Retinal pigment epithelial cell (primary cell): ENCODE measurements at regions not wholly inside any gene's neighbourhood (a gene's known extent, or its start where the extent isn't known, plus 50 kb on each side); places are given as distances from the start of the nearest gene placed in this dataset.
"Not testable (repeated sequence)": the region's sequence is repeated elsewhere in the genome, so short reads cannot be mapped to it uniquely, and the experiment has no call there.

Experiments used
- DNase-seq: peaks from one replicate; pipeline ENCODE4 v3.0.0-alpha.2; 2010; ENCODE audit warnings: low read depth
- H3K4me3 ChIP-seq: 2 replicates; pipeline ENCODE4 v1.5.1; 2011; ENCODE audit warnings: mild to moderate bottlenecking, low read length, control low read depth, moderate library complexity
- CTCF ChIP-seq: conservative IDR thresholded peaks from 2 replicates; pipeline ENCODE4 v1.5.1; 2011; ENCODE audit warnings: low read depth, low read length, control low read depth, inconsistent platforms

- no peak overlapping the region for H3K4me3 ChIP-seq
- DNase-seq = no peak
- TF ChIP-seq CTCF = no peak
Observed at GRCh38 chr6:68194846-68195478, 440.1 kb upstream of the ADGRB3 start.

- no peak overlapping the region for H3K4me3 ChIP-seq
- TF ChIP-seq CTCF = no peak
- no peak for DNase-seq
Observed at GRCh38 chr6:68192988-68193387, 442.1 kb upstream of the ADGRB3 start.

- H3K4me3 ChIP-seq = no peak overlapping the region
- DNase-seq = no peak
- no peak for TF ChIP-seq CTCF
Observed at GRCh38 chr6:68189217-68189815, 445.8 kb upstream of the ADGRB3 start.

- DNase-seq = no peak
- no peak overlapping the region for H3K4me3 ChIP-seq
- TF ChIP-seq CTCF = no peak
Observed at GRCh38 chr6:68186870-68187269, 448.2 kb upstream of the ADGRB3 start.

GRCh38 chr6:68182386-68182785 lies 452.7 kb upstream of the ADGRB3 start:
- no peak overlapping the region for H3K4me3 ChIP-seq
- no peak for TF ChIP-seq CTCF
- DNase-seq = no peak

GRCh38 chr6:68181027-68181426 lies 454.1 kb upstream of the ADGRB3 start:
- H3K4me3 ChIP-seq, DNase-seq: not testable (repeated sequence)

GRCh38 chr6:68173616-68174015 lies 461.5 kb upstream of the ADGRB3 start:
- no peak for TF ChIP-seq CTCF

GRCh38 chr6:68169922-68170321 lies 465.2 kb upstream of the ADGRB3 start:
- H3K4me3 ChIP-seq = no peak overlapping the region
- no peak for DNase-seq
- TF ChIP-seq CTCF = no peak

More at GRCh38 chr6:68173616-68174015, 461.5 kb upstream of the ADGRB3 start:
- H3K4me3 ChIP-seq = no peak overlapping the region
- DNase-seq = no peak
